ENCODE measurements at regions not wholly inside any gene's neighbourhood (a gene's known extent, or its start where the extent isn't known, plus 50 kb on each side); places are given as distances from the start of the nearest gene placed in this dataset.
"Not testable (repeated sequence)": the region's sequence is repeated elsewhere in the genome, so short reads cannot be mapped to it uniquely, and the experiment has no call there.

- Histone ChIP-seq H3K27ac (no peak overlapping the region), H3K4me3 (no peak overlapping the region), H4K20me1 (ENCODE audit: low read depth) (no peaks in the 10 kb centered on the region), H3K79me2 (ENCODE audit: low read depth) (no peaks in the 10 kb centered on the region), H3K36me3 (no peaks in the 10 kb centered on the region), H3K9me3 (ENCODE audit: low read depth) (no peaks in the 10 kb centered on the region), H3K9ac (no peak overlapping the region), H2AFZ (replicated peaks) (no peak overlapping the region), H3K4me2 (no peak overlapping the region), H3K4me1 (no peaks in the 10 kb centered on the region), H3F3A (ENCODE audit: low read depth) (no peaks in the 10 kb centered on the region), H3K27me3 (no peaks in the 10 kb centered on the region)
- Mint-ChIP-seq H3K4me1 (peaks cover 3% of the 10 kb centered on the region), H3K9me3 (peaks cover 2% of the 10 kb centered on the region), H3K36me3 (no peaks in the 10 kb centered on the region), H3K4me3 (no peak overlapping the region), H3K27ac (no peak overlapping the region), H3K27me3 (ENCODE audit: insufficient read depth, low read depth) (no peaks in the 10 kb centered on the region)
- TF ChIP-seq EZH2phosphoT487 (IDR thresholded peaks at IDR 0.05): no peak
- no peak for TF ChIP-seq CTCF (IDR thresholded peaks at IDR 0.05)
- no peak for TF ChIP-seq EZH2 (IDR thresholded peaks at IDR 0.05)
- no peak for DNase-seq (ENCODE audit: low spot score)
Observed at GRCh38 chr4:79160962-79161361, 164.9 kb downstream of the NAA11 start.

- not testable (repeated sequence) for H3K4me1 ChIP-seq; H3K27me3 ChIP-seq; H3K9me3 Mint-ChIP-seq; H3K27ac Mint-ChIP-seq; H3K4me2 ChIP-seq; H4K20me1 ChIP-seq (ENCODE audit: low read depth); H3K4me3 Mint-ChIP-seq; H3K27ac ChIP-seq; H3K79me2 ChIP-seq (ENCODE audit: low read depth); H3K9ac ChIP-seq; H2AFZ ChIP-seq (replicated peaks); H3K9me3 ChIP-seq (ENCODE audit: low read depth); H3K36me3 ChIP-seq; H3K4me3 ChIP-seq; H3K36me3 Mint-ChIP-seq; H3F3A ChIP-seq (ENCODE audit: low read depth); DNase-seq (ENCODE audit: low spot score); H3K4me1 Mint-ChIP-seq; H3K27me3 Mint-ChIP-seq (ENCODE audit: insufficient read depth, low read depth)
Observed at GRCh38 chr4:79158705-79159104, 167.2 kb downstream of the NAA11 start.

- H3K36me3 ChIP-seq: no peaks in the 10 kb centered on the region
- H3F3A ChIP-seq (ENCODE audit: low read depth): no peaks in the 10 kb centered on the region
- H2AFZ ChIP-seq (replicated peaks): no peak overlapping the region
- TF ChIP-seq EZH2 (IDR thresholded peaks at IDR 0.05): no peak
- H4K20me1 ChIP-seq (ENCODE audit: low read depth): no peaks in the 10 kb centered on the region
- H3K4me2 ChIP-seq: no peak overlapping the region
- H3K27me3 Mint-ChIP-seq (ENCODE audit: insufficient read depth, low read depth): peaks cover 2% of the 10 kb centered on the region
- peaks cover 6% of the 10 kb centered on the region for H3K4me1 Mint-ChIP-seq
- H3K27ac ChIP-seq: no peak overlapping the region
- H3K27me3 ChIP-seq: no peaks in the 10 kb centered on the region
- no peak for DNase-seq (ENCODE audit: low spot score)
- no peaks in the 10 kb centered on the region for H3K79me2 ChIP-seq (ENCODE audit: low read depth)
- no peak overlapping the region for H3K9ac ChIP-seq
- no peaks in the 10 kb centered on the region for H3K4me1 ChIP-seq
- H3K9me3 Mint-ChIP-seq: no peaks in the 10 kb centered on the region
- no peaks in the 10 kb centered on the region for H3K36me3 Mint-ChIP-seq
- no peak overlapping the region for H3K4me3 ChIP-seq
- H3K27ac Mint-ChIP-seq: no peak overlapping the region
- H3K4me3 Mint-ChIP-seq: no peak overlapping the region
- H3K9me3 ChIP-seq (ENCODE audit: low read depth): no peaks in the 10 kb centered on the region
Observed at GRCh38 chr4:79155336-79155735, 170.5 kb downstream of the NAA11 start.

- peaks cover 5% of the 10 kb centered on the region for H3K27me3 Mint-ChIP-seq (ENCODE audit: insufficient read depth, low read depth)
- Histone ChIP-seq H3K4me2 (no peak overlapping the region), H3K9me3 (ENCODE audit: low read depth) (no peaks in the 10 kb centered on the region), H3K4me1 (no peaks in the 10 kb centered on the region), H3F3A (ENCODE audit: low read depth) (no peaks in the 10 kb centered on the region), H3K79me2 (ENCODE audit: low read depth) (no peaks in the 10 kb centered on the region), H3K4me3 (no peak overlapping the region), H3K36me3 (no peaks in the 10 kb centered on the region), H2AFZ (replicated peaks) (no peak overlapping the region), H3K27me3 (no peaks in the 10 kb centered on the region), H3K27ac (no peak overlapping the region), H4K20me1 (ENCODE audit: low read depth) (no peaks in the 10 kb centered on the region), H3K9ac (no peak overlapping the region)
- no peaks in the 10 kb centered on the region for H3K36me3 Mint-ChIP-seq
- H3K4me3 Mint-ChIP-seq: no peak overlapping the region
- no peak for DNase-seq (ENCODE audit: low spot score)
- no peaks in the 10 kb centered on the region for H3K9me3 Mint-ChIP-seq
- H3K27ac Mint-ChIP-seq: no peak overlapping the region
- peaks cover 9% of the 10 kb centered on the region for H3K4me1 Mint-ChIP-seq
- TF ChIP-seq EZH2phosphoT487 (IDR thresholded peaks at IDR 0.05) (no peak), EZH2 (IDR thresholded peaks at IDR 0.05) (no peak), CTCF (IDR thresholded peaks at IDR 0.05) (no peak)
Observed at GRCh38 chr4:79150820-79151416, 174.9 kb downstream of the NAA11 start.

All from neural progenitor cell (in vitro differentiated cells).